OCI-LY7 (cell line): ENCODE measurements at regions not wholly inside any gene's neighbourhood (a gene's known extent, or its start where the extent isn't known, plus 50 kb on each side); places are given as distances from the start of the nearest gene placed in this dataset.

Experiments used
- BruUV-seq: library from RNA; stranded (reverse); fragments of 400-500 nt; replicated peaks from 2 replicates; lab custom pipeline; 2021; lab: Mats Ljungman, UMichigan
- CTCF ChIA-PET: fragments of 300-600 bp; sonication (Branson Sonifier 250); formaldehyde crosslinking; loops from one replicate; lab custom pipeline; 2022; ENCODE audit warnings: antibody characterized with exemption; ENCODE audit not compliant: unreplicated experiment; lab: Charles Lee
- POLR2A ChIA-PET: fragments of 300-600 bp; sonication (Branson Sonifier 250); formaldehyde crosslinking; loops from one replicate; lab custom pipeline; 2022; ENCODE audit warnings: antibody characterized with exemption; lab: Charles Lee
- DNase-seq: peaks from one replicate; pipeline ENCODE4 v3.0.0-alpha.2; 2015; ENCODE audit warnings: low spot score
- H2AFZ ChIP-seq: fragments of 200-600 bp; sonication (generic), shearing (Covaris generic); 2 replicates; pipeline ENCODE4 v1.6.1; 2014; ENCODE audit warnings: mild to moderate bottlenecking, antibody characterized with exemption, low read length, moderate library complexity
- H3K27ac ChIP-seq: fragments of 200-600 bp; sonication (generic); 2 replicates; pipeline ENCODE4 v1.5.1; 2014; ENCODE audit warnings: mixed run types, low read depth, mild to moderate bottlenecking, moderate library complexity, low read length, inconsistent platforms; ENCODE audit not compliant: poor library complexity, severe bottlenecking
- H3K36me3 ChIP-seq: fragments of 200-600 bp; sonication (generic); 2 replicates; pipeline ENCODE4 v1.6.1; 2014; ENCODE audit warnings: mild to moderate bottlenecking, antibody characterized with exemption, low read length, moderate library complexity, mixed read lengths; ENCODE audit not compliant: insufficient read depth
- H3K4me1 ChIP-seq: fragments of 200-600 bp; sonication (generic); 2 replicates; pipeline ENCODE4 v1.5.1; 2014; ENCODE audit warnings: mild to moderate bottlenecking, low read length; ENCODE audit not compliant: insufficient read depth, poor library complexity, severe bottlenecking
- H3K4me2 ChIP-seq: fragments of 200-600 bp; sonication (generic); 2 replicates; pipeline ENCODE4 v1.6.1; 2014; ENCODE audit warnings: mild to moderate bottlenecking, low read length
- H3K4me3 ChIP-seq: fragments of 200-600 bp; sonication (generic); 2 replicates; pipeline ENCODE4 v1.5.1; 2014; ENCODE audit warnings: mild to moderate bottlenecking, low read depth, low read length; ENCODE audit not compliant: poor library complexity, severe bottlenecking
- H3K79me2 ChIP-seq: fragments of 200-600 bp; sonication (generic); 2 replicates; pipeline ENCODE4 v1.6.1; 2016; ENCODE audit warnings: low read depth, mild to moderate bottlenecking, low read length, moderate library complexity, mixed read lengths; ENCODE audit not compliant: insufficient read depth
- H3K9me2 ChIP-seq: fragments of 200-600 bp; sonication (generic); 2 replicates; pipeline ENCODE4 v1.6.1; 2016; ENCODE audit warnings: mild to moderate bottlenecking, low read length, mixed read lengths; ENCODE audit not compliant: insufficient read depth
- H3K9me3 ChIP-seq: fragments of 200-600 bp; sonication (generic); 2 replicates; pipeline ENCODE4 v1.6.1; 2014; ENCODE audit warnings: mild to moderate bottlenecking, mixed run types, low read length, mixed read lengths
- H4K20me1 ChIP-seq: fragments of 200-600 bp; sonication (generic); 2 replicates; pipeline ENCODE4 v1.6.1; 2014; ENCODE audit warnings: mild to moderate bottlenecking, antibody characterized with exemption, low read length, moderate library complexity, mixed read lengths; ENCODE audit not compliant: insufficient read depth
- CTCF ChIP-seq: fragments of 200-600 bp; sonication (generic); conservative IDR thresholded peaks from 2 replicates; pipeline ENCODE4 v1.5.1; 2014; ENCODE audit warnings: mild to moderate bottlenecking, antibody characterized with exemption, low read length, moderate library complexity, mixed read lengths
- EZH2phosphoT487 ChIP-seq: fragments of 200-600 bp; sonication (generic); IDR thresholded peaks from 2 replicates; pipeline ENCODE4 v1.6.1; 2018; ENCODE audit warnings: low read depth, borderline replicate concordance, mild to moderate bottlenecking, mixed run types, antibody characterized with exemption, low read length, moderate library complexity, mixed read lengths
- intact Hi-C: fragments of 100-400 bp; cut with micrococcal nuclease; formaldehyde crosslinking; loops from one replicate; pipeline ENCODE4 v1.10.0; 2022; ENCODE audit not compliant: unreplicated experiment

DNA sequence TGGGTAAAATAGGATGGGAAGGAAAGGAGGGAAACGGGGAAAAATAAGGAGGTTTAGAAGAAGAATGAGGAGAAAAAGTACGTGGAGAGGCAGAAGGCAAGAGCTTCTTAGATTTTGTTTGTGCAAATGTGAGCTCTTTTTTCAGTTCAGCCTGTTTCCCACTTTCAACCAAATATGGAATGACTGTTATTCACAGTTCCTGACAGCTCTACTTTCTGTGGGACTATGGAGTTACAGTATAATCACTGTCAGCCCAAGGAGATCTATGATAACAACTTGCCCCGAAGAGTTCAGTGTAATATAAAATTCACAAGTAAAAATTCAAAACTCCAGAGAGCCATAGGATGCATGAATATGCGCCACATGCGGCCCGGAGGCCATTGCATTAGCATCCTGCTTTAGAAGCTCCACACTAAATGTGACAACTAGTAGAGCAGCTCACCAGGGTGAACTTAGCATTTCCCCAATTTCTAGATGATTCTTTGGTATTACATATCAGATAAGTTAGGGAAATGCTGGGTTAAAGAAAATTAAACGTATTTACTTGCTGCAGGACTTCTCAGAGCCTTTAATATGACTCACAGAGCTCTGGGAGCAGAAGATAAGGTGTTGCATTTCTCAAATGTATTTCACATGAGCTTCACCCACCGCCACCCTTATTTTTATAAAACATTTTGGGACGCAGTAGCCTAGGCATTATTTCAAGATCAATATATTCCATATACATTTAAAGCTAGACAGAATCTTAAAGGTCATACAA is 234.6 kb downstream of the EBLN2 start:
- Histone ChIP-seq H3K4me3 (no peak overlapping the region), H3K4me1 (no peaks in the 10 kb centered on the region), H3K9me3 (no peaks in the 10 kb centered on the region), H2AFZ (no peak overlapping the region), H3K4me2 (no peak overlapping the region), H3K9me2 (no peaks in the 10 kb centered on the region), H3K36me3 (no peaks in the 10 kb centered on the region), H3K27ac (no peak overlapping the region), H4K20me1 (no peaks in the 10 kb centered on the region), H3K79me2 (no peaks in the 10 kb centered on the region)
- DNase-seq: no peak
- TF ChIP-seq CTCF: no peak
- TF ChIP-seq EZH2phosphoT487: no peak
- ChIA-PET POLR2A (interaction anchor here (0.6 kb wide), 1 partner anchor 368 kb away, joined by 3 read pairs; no protein-coding TSS in a partner anchor), CTCF (no interaction called here)
- intact Hi-C loops: no loop called here
- no TSS peak for BruUV-seq

- H3K9me2 ChIP-seq: no peaks in the 10 kb centered on the region
- TF ChIP-seq CTCF (no peak), EZH2phosphoT487 (no peak)
- H4K20me1 ChIP-seq: no peaks in the 10 kb centered on the region
- intact Hi-C loops: no loop called here
- no peak overlapping the region for H3K4me2 ChIP-seq
- H3K4me3 ChIP-seq: no peak overlapping the region
- H3K79me2 ChIP-seq: no peaks in the 10 kb centered on the region
- H3K9me3 ChIP-seq: no peaks in the 10 kb centered on the region
- no peak overlapping the region for H2AFZ ChIP-seq
- no TSS peak for BruUV-seq
- CTCF ChIA-PET: no interaction called here
- no peaks in the 10 kb centered on the region for H3K4me1 ChIP-seq
- no peak overlapping the region for H3K27ac ChIP-seq
- no peak for DNase-seq
- POLR2A ChIA-PET: no interaction called here
- H3K36me3 ChIP-seq: no peaks in the 10 kb centered on the region
Observed at GRCh38 chr3:73296859-73297258, 235.4 kb downstream of the EBLN2 start.
